ENCODE measurements at regions not wholly inside any gene's neighbourhood (a gene's known extent, or its start where the extent isn't known, plus 50 kb on each side); places are given as distances from the start of the nearest gene placed in this dataset.

GRCh38 chr9:113705306-113705927, 170.7 kb upstream of the ZNF618 start:
- TF ChIP-seq FOS (IDR thresholded peaks at IDR 0.05; ENCODE audit: low read depth, low read length): no peak
- no peak for TF ChIP-seq MAZ (IDR thresholded peaks at IDR 0.05; ENCODE audit: borderline replicate concordance, low read depth, low read length)
- TF ChIP-seq CTCF (conservative IDR thresholded peaks at IDR 0.05; ENCODE audit: low read depth, low read length): no peak
- TF ChIP-seq RAD21 (IDR thresholded peaks at IDR 0.05; ENCODE audit: low read length): no peak
- no peak for TF ChIP-seq SMC3 (IDR thresholded peaks at IDR 0.05; ENCODE audit: low read depth, low read length)
- TF ChIP-seq POLR2A (IDR thresholded peaks at IDR 0.05; ENCODE audit: low read depth, low read length): no peak
- no peak for TF ChIP-seq RFX5 (IDR thresholded peaks at IDR 0.05; ENCODE audit: low read depth, low read length)
- no peak for TF ChIP-seq MXI1 (IDR thresholded peaks at IDR 0.05; ENCODE audit: borderline replicate concordance, low read depth, low read length)

Data from IMR-90 (cell line).